Liver (tissue), 8 donors: ENCODE measurements at regions not wholly inside any gene's neighbourhood (a gene's known extent, or its start where the extent isn't known, plus 50 kb on each side); places are given as distances from the start of the nearest gene placed in this dataset.

Source experiments
- DNase-seq: peaks from one replicate; pipeline ENCODE4 v3.0.0-alpha.2; 2017; ENCODE audit warnings: low spot score
- H3K27ac ChIP-seq, 2 donors: one replicate each; pipeline ENCODE4 v1.7.0; 2013; ENCODE audit warnings: inconsistent platforms in 2 of 2, low read length in 2 of 2, control low read depth in 1 of 2, low read depth in 1 of 2, mild to moderate bottlenecking in 1 of 2
- H3K27me3 ChIP-seq, 4 donors: one replicate each; pipeline versions ENCODE4 v1.6.1 to v1.7.0; 2013; ENCODE audit warnings: low read length in 3 of 4, inconsistent platforms in 1 of 4, mild to moderate bottlenecking in 1 of 4, moderate library complexity in 1 of 4; ENCODE audit not compliant: control insufficient read depth in 4 of 4, insufficient read depth in 4 of 4
- H3K36me3 ChIP-seq, 4 donors: one replicate each; pipeline versions ENCODE4 v1.6.1 to v1.7.0; 2013; ENCODE audit warnings: low read length in 3 of 4, mild to moderate bottlenecking in 3 of 4, low read depth in 1 of 4, moderate library complexity in 1 of 4; ENCODE audit not compliant: control insufficient read depth in 4 of 4, insufficient read depth in 3 of 4
- H3K4me1 ChIP-seq, 4 donors: one replicate each; pipeline versions ENCODE4 v1.6.1 to v1.7.0; 2013; ENCODE audit warnings: low read length in 3 of 4, mild to moderate bottlenecking in 3 of 4, moderate library complexity in 1 of 4; ENCODE audit not compliant: control insufficient read depth in 4 of 4, insufficient read depth in 4 of 4
- H3K4me3 ChIP-seq, 3 donors: one replicate each; pipeline versions ENCODE4 v1.6.1 to v1.7.0; 2013; ENCODE audit warnings: low read length in 3 of 3, control low read depth in 1 of 3, low read depth in 1 of 3, mild to moderate bottlenecking in 1 of 3
- H3K9ac ChIP-seq, 2 donors: one replicate each; pipeline ENCODE4 v1.7.0; 2013; ENCODE audit warnings: low read length in 2 of 2, mild to moderate bottlenecking in 2 of 2, moderate library complexity in 2 of 2, control low read depth in 1 of 2, low read depth in 1 of 2
- H3K9me3 ChIP-seq, 4 donors: one replicate each; pipeline versions ENCODE4 v1.6.1 to v1.7.0; 2013; ENCODE audit warnings: low read length in 3 of 4; ENCODE audit not compliant: control insufficient read depth in 4 of 4
- EGR1 ChIP-seq, 2 donors: IDR thresholded peaks; 2 replicates each; pipeline ENCODE4 v1.6.1; 2016 to 2018; ENCODE audit warnings: antibody characterized with exemption in 2 of 2, low read depth in 2 of 2
- FOXA1 ChIP-seq: IDR thresholded peaks from 2 replicates; pipeline ENCODE4 v1.6.1; 2016; ENCODE audit warnings: antibody characterized with exemption
- FOXA2 ChIP-seq: IDR thresholded peaks from 2 replicates; pipeline ENCODE4 v1.6.1; 2016; ENCODE audit warnings: antibody characterized with exemption
- GABPA ChIP-seq, 2 donors: IDR thresholded peaks in 1 of 2; conservative IDR thresholded peaks in 1 of 2; 2 replicates each; pipeline ENCODE4 v1.6.1; 2016; ENCODE audit warnings: antibody characterized with exemption in 2 of 2, mild to moderate bottlenecking in 1 of 2, moderate library complexity in 1 of 2
- HNF4A ChIP-seq, 2 donors: conservative IDR thresholded peaks; 2 replicates each; pipeline ENCODE4 v1.6.1; 2016; ENCODE audit warnings: antibody characterized with exemption in 2 of 2, mild to moderate bottlenecking in 2 of 2
- HNF4G ChIP-seq: IDR thresholded peaks from 2 replicates; pipeline ENCODE4 v1.6.1; 2016; ENCODE audit warnings: antibody characterized with exemption
- JUND ChIP-seq, 2 donors: IDR thresholded peaks; 2 replicates each; pipeline ENCODE4 v1.6.1; 2016; ENCODE audit warnings: antibody characterized with exemption in 2 of 2
- MAX ChIP-seq: IDR thresholded peaks from 2 replicates; pipeline ENCODE4 v1.6.1; 2016; ENCODE audit warnings: antibody characterized with exemption
- NR2F2 ChIP-seq: IDR thresholded peaks from 2 replicates; pipeline ENCODE4 v1.6.1; 2016; ENCODE audit warnings: antibody characterized with exemption
- RAD21 ChIP-seq, 2 donors: IDR thresholded peaks; 2 replicates each; pipeline ENCODE4 v1.6.1; 2016; ENCODE audit warnings: antibody characterized with exemption in 2 of 2, mild to moderate bottlenecking in 2 of 2
- RXRA ChIP-seq, 2 donors: IDR thresholded peaks; 2 replicates each; pipeline ENCODE4 v1.6.1; 2017 to 2018; ENCODE audit warnings: antibody characterized with exemption in 2 of 2, mild to moderate bottlenecking in 1 of 2
- SP1 ChIP-seq: IDR thresholded peaks from 2 replicates; pipeline ENCODE4 v1.6.1; 2018; ENCODE audit warnings: antibody characterized with exemption, mild to moderate bottlenecking
- TAF1 ChIP-seq: conservative IDR thresholded peaks from 2 replicates; pipeline ENCODE4 v1.6.1; 2016; ENCODE audit warnings: antibody characterized with exemption, mild to moderate bottlenecking
- YY1 ChIP-seq: IDR thresholded peaks from 2 replicates; pipeline ENCODE4 v1.6.1; 2016; ENCODE audit warnings: antibody characterized with exemption, mild to moderate bottlenecking
- WGBS: extraction: QIAGEN DNeasy Blood & Tissue Kit; methylation state at CpG from one replicate; pipeline ENCODE4 v1.1.7; 2013; 5-methylcytosine and 5-hydroxymethylcytosine counted together
- TF ChIP-seq, protein P1 (sequence below): IDR thresholded peaks from 2 replicates; pipeline ENCODE4 v1.6.1; 2016; ENCODE audit warnings: antibody characterized with exemption
- TF ChIP-seq, protein P2 (sequence below): IDR thresholded peaks from 2 replicates; pipeline ENCODE4 v1.6.1; 2016; ENCODE audit warnings: antibody characterized with exemption
- TF ChIP-seq, protein P3 (sequence below): IDR thresholded peaks from 2 replicates; pipeline ENCODE4 v1.6.1; 2016; ENCODE audit warnings: antibody characterized with exemption, mild to moderate bottlenecking
- TF ChIP-seq, protein P4 (sequence below): fragments of 150-350 bp; IDR thresholded peaks from 2 replicates; pipeline ENCODE4 v1.5.1; 2017; ENCODE audit warnings: improper control_type of control experiment, low read depth, low read length; ENCODE audit not compliant: missing input control
- donor health status: healthy.
- donor health status: healthy.
- donor health status: healthy.
- donor health status: healthy.
- donor health status: healthy.

- H3K4me3 ChIP-seq, result no peak overlapping the region
- no peak overlapping the region for H3K9ac ChIP-seq
- no peaks in the 10 kb centered on the region for H3K4me1 ChIP-seq
- DNase-seq, result no peak
- H3K27me3 ChIP-seq, result peaks cover 0 to 5% (median 0%) of the 10 kb centered on the region in 4 donors
- TF ChIP-seq YY1 (no peak), HNF4A (conservative IDR thresholded peaks at IDR 0.05) (no peak), RAD21 (IDR thresholded peaks at IDR 0.05) (no peak), MAX (no peak), EGR1 (IDR thresholded peaks at IDR 0.05; ENCODE audit: low read depth in 2 of 2) (no peak), GABPA (IDR thresholded peaks at IDR 0.05 in 1 of 2, conservative IDR thresholded peaks at IDR 0.05 in 1 of 2) (no peak)
- TF ChIP-seq, protein P1, sequence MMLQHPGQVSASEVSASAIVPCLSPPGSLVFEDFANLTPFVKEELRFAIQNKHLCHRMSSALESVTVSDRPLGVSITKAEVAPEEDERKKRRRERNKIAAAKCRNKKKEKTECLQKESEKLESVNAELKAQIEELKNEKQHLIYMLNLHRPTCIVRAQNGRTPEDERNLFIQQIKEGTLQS, result no peak
- TF ChIP-seq, protein P2, sequence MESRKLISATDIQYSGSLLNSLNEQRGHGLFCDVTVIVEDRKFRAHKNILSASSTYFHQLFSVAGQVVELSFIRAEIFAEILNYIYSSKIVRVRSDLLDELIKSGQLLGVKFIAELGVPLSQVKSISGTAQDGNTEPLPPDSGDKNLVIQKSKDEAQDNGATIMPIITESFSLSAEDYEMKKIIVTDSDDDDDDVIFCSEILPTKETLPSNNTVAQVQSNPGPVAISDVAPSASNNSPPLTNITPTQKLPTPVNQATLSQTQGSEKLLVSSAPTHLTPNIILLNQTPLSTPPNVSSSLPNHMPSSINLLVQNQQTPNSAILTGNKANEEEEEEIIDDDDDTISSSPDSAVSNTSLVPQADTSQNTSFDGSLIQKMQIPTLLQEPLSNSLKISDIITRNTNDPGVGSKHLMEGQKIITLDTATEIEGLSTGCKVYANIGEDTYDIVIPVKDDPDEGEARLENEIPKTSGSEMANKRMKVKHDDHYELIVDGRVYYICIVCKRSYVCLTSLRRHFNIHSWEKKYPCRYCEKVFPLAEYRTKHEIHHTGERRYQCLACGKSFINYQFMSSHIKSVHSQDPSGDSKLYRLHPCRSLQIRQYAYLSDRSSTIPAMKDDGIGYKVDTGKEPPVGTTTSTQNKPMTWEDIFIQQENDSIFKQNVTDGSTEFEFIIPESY, result no peak
- H3K36me3 ChIP-seq, result no peaks in the 10 kb centered on the region
- H3K27ac ChIP-seq, result no peak overlapping the region
- 85% methylated on average over 4 of the region's 4 CpGs for WGBS
- H3K9me3 ChIP-seq, result no peaks in the 10 kb centered on the region
Measured at GRCh38 chr3:3241596-3241995, 62.1 kb upstream of the CRBN start.

- no peaks in the 10 kb centered on the region for H3K9me3 ChIP-seq
- no peak overlapping the region for H3K4me3 ChIP-seq
- no peaks in the 10 kb centered on the region for H3K4me1 ChIP-seq
- H3K27me3 ChIP-seq, result peaks cover 0 to 5% (median 0%) of the 10 kb centered on the region in 4 donors
- no peak for DNase-seq
- 44% methylated on average over 3 of the region's 3 CpGs for WGBS
- TF ChIP-seq, protein P1, result no peak
- TF ChIP-seq FOXA1 (no peak), JUND (IDR thresholded peaks at IDR 0.05) (no peak), HNF4A (conservative IDR thresholded peaks at IDR 0.05) (no peak), HNF4G (no peak), FOXA2 (no peak), RAD21 (IDR thresholded peaks at IDR 0.05) (no peak), NR2F2 (no peak), MAX (no peak), GABPA (IDR thresholded peaks at IDR 0.05 in 1 of 2, conservative IDR thresholded peaks at IDR 0.05 in 1 of 2) (no peak), YY1 (no peak), SP1 (no peak), TAF1 (no peak), RXRA (IDR thresholded peaks at IDR 0.05) (no peak), EGR1 (IDR thresholded peaks at IDR 0.05; ENCODE audit: low read depth in 2 of 2) (no peak)
- TF ChIP-seq, protein P3, sequence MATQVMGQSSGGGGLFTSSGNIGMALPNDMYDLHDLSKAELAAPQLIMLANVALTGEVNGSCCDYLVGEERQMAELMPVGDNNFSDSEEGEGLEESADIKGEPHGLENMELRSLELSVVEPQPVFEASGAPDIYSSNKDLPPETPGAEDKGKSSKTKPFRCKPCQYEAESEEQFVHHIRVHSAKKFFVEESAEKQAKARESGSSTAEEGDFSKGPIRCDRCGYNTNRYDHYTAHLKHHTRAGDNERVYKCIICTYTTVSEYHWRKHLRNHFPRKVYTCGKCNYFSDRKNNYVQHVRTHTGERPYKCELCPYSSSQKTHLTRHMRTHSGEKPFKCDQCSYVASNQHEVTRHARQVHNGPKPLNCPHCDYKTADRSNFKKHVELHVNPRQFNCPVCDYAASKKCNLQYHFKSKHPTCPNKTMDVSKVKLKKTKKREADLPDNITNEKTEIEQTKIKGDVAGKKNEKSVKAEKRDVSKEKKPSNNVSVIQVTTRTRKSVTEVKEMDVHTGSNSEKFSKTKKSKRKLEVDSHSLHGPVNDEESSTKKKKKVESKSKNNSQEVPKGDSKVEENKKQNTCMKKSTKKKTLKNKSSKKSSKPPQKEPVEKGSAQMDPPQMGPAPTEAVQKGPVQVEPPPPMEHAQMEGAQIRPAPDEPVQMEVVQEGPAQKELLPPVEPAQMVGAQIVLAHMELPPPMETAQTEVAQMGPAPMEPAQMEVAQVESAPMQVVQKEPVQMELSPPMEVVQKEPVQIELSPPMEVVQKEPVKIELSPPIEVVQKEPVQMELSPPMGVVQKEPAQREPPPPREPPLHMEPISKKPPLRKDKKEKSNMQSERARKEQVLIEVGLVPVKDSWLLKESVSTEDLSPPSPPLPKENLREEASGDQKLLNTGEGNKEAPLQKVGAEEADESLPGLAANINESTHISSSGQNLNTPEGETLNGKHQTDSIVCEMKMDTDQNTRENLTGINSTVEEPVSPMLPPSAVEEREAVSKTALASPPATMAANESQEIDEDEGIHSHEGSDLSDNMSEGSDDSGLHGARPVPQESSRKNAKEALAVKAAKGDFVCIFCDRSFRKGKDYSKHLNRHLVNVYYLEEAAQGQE, result no peak
- TF ChIP-seq, protein P2, result no peak
- TF ChIP-seq, protein P4, sequence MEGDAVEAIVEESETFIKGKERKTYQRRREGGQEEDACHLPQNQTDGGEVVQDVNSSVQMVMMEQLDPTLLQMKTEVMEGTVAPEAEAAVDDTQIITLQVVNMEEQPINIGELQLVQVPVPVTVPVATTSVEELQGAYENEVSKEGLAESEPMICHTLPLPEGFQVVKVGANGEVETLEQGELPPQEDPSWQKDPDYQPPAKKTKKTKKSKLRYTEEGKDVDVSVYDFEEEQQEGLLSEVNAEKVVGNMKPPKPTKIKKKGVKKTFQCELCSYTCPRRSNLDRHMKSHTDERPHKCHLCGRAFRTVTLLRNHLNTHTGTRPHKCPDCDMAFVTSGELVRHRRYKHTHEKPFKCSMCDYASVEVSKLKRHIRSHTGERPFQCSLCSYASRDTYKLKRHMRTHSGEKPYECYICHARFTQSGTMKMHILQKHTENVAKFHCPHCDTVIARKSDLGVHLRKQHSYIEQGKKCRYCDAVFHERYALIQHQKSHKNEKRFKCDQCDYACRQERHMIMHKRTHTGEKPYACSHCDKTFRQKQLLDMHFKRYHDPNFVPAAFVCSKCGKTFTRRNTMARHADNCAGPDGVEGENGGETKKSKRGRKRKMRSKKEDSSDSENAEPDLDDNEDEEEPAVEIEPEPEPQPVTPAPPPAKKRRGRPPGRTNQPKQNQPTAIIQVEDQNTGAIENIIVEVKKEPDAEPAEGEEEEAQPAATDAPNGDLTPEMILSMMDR, result no peak
- H3K27ac ChIP-seq, result no peak overlapping the region
- H3K9ac ChIP-seq, result no peak overlapping the region
- no peaks in the 10 kb centered on the region for H3K36me3 ChIP-seq
Measured at GRCh38 chr3:3240986-3241385, 61.5 kb upstream of the CRBN start.
